GM23338 (cell line): ENCODE measurements at regions not wholly inside any gene's neighbourhood (a gene's known extent, or its start where the extent isn't known, plus 50 kb on each side); places are given as distances from the start of the nearest gene placed in this dataset.
"Not testable (repeated sequence)": the region's sequence is repeated elsewhere in the genome, so short reads cannot be mapped to it uniquely, and the experiment has no call there.

Experiments
- ATAC-seq: fragments of 200-7000 bp; cut with Tn5 transposase; 3 replicates; pipeline ENCODE4 v1.9.1; 2020
- DNase-seq: peaks from one replicate; pipeline ENCODE4 v3.0.0-alpha.2; 2015; ENCODE audit warnings: low spot score
- H2AFZ ChIP-seq: fragments of 200-600 bp; sonication (generic); 2 replicates; pipeline ENCODE4 v1.8.0; 2016; ENCODE audit warnings: antibody characterized with exemption, mild to moderate bottlenecking, moderate library complexity
- H3F3A ChIP-seq: fragments of 200-600 bp; sonication (generic); replicated peaks from 2 replicates; pipeline ENCODE4 v1.8.0; 2017; ENCODE audit warnings: antibody characterized with exemption, mixed run types, low read depth
- H3K27ac ChIP-seq: fragments of 200-600 bp; sonication (generic); 2 replicates; pipeline ENCODE4 v1.6.1; 2016; ENCODE audit warnings: low read depth
- H3K27me3 ChIP-seq: fragments of 200-600 bp; sonication (generic); 2 replicates; pipeline ENCODE4 v1.8.0; 2016; ENCODE audit warnings: mild to moderate bottlenecking, mixed run types, moderate library complexity; ENCODE audit not compliant: insufficient read depth
- H3K36me3 ChIP-seq: fragments of 200-600 bp; sonication (generic); 2 replicates; pipeline ENCODE4 v1.8.0; 2016; ENCODE audit warnings: mild to moderate bottlenecking; ENCODE audit not compliant: insufficient read depth
- H3K4me1 ChIP-seq: fragments of 200-600 bp; sonication (generic); 2 replicates; pipeline ENCODE4 v1.8.0; 2016; ENCODE audit warnings: mild to moderate bottlenecking, moderate library complexity; ENCODE audit not compliant: insufficient read depth
- H3K4me2 ChIP-seq: fragments of 200-600 bp; sonication (generic); 2 replicates; pipeline ENCODE4 v1.7.1; 2017; ENCODE audit warnings: mixed run types
- H3K4me3 ChIP-seq: fragments of 200-600 bp; sonication (generic); 2 replicates; pipeline ENCODE4 v1.6.1; 2016; ENCODE audit warnings: mixed run types
- H3K79me2 ChIP-seq: fragments of 200-600 bp; sonication (generic); replicated peaks from 2 replicates; pipeline ENCODE4 v1.8.0; 2017; ENCODE audit warnings: mild to moderate bottlenecking; ENCODE audit not compliant: insufficient read depth
- H3K9me2 ChIP-seq: fragments of 200-600 bp; sonication (generic); 2 replicates; pipeline ENCODE4 v1.8.0; 2017; ENCODE audit not compliant: insufficient read depth
- H4K20me1 ChIP-seq: fragments of 200-600 bp; sonication (generic); replicated peaks from 2 replicates; pipeline ENCODE4 v1.8.0; 2017; ENCODE audit warnings: mild to moderate bottlenecking; ENCODE audit not compliant: insufficient read depth
- H3K27ac Mint-ChIP-seq: 2 replicates; pipeline ENCODE4 v1.8.0; 2020; ENCODE audit warnings: inconsistent platforms, mild to moderate bottlenecking, moderate library complexity, mixed read lengths
- H3K27me3 Mint-ChIP-seq: 3 replicates; pipeline ENCODE4 v1.8.0; 2022; ENCODE audit warnings: low read depth, mild to moderate bottlenecking, moderate library complexity, mixed read lengths, inconsistent platforms; ENCODE audit not compliant: insufficient read depth, poor library complexity
- H3K36me3 Mint-ChIP-seq: 3 replicates; pipeline ENCODE4 v1.8.0; 2021; ENCODE audit warnings: low read depth, mild to moderate bottlenecking, inconsistent platforms, moderate library complexity, mixed read lengths
- H3K4me1 Mint-ChIP-seq: 3 replicates; pipeline ENCODE4 v1.8.0; 2020; ENCODE audit warnings: mild to moderate bottlenecking, inconsistent platforms, mixed read lengths
- H3K4me3 Mint-ChIP-seq: 3 replicates; pipeline ENCODE4 v1.8.0; 2021; ENCODE audit warnings: moderate library complexity, mild to moderate bottlenecking, inconsistent platforms, mixed read lengths
- H3K9me3 Mint-ChIP-seq: 3 replicates; pipeline ENCODE4 v1.8.0; 2020; ENCODE audit warnings: moderate library complexity, mild to moderate bottlenecking, inconsistent platforms, mixed read lengths
- CREB1 ChIP-seq: fragments of 250-450 bp; sonication (Bioruptor Pico); IDR thresholded peaks from 2 replicates; pipeline ENCODE4 v1.5.0; 2020; ENCODE audit warnings: low read depth, mild to moderate bottlenecking, moderate library complexity
- NANOG ChIP-seq: IDR thresholded peaks from 2 replicates; pipeline ENCODE4 v1.6.1; 2016; ENCODE audit warnings: antibody characterized with exemption, borderline replicate concordance
- POLR2AphosphoS5 ChIP-seq: IDR thresholded peaks from 2 replicates; pipeline ENCODE4 v1.6.1; 2016; ENCODE audit warnings: antibody characterized with exemption, low read depth
- STAT1 ChIP-seq: IDR thresholded peaks from one replicate; pipeline ENCODE4 v1.6.1; 2016; ENCODE audit warnings: antibody characterized with exemption; ENCODE audit not compliant: unreplicated experiment
- TF ChIP-seq, protein P1 (sequence below), 2 experiments: fragments of 200-600 bp in 1 of 2; sonication (generic) in 1 of 2; conservative IDR thresholded peaks; 2 replicates each; pipeline versions ENCODE4 v1.5.1 to v1.6.1; 2016 to 2017; ENCODE audit warnings: antibody characterized with exemption in 2 of 2, low read depth in 2 of 2, mild to moderate bottlenecking in 2 of 2, moderate library complexity in 1 of 2
- TF ChIP-seq, protein P2 (sequence below): IDR thresholded peaks from one replicate; pipeline ENCODE4 v1.6.1; 2018; ENCODE audit warnings: antibody characterized with exemption; ENCODE audit not compliant: unreplicated experiment

DNA sequence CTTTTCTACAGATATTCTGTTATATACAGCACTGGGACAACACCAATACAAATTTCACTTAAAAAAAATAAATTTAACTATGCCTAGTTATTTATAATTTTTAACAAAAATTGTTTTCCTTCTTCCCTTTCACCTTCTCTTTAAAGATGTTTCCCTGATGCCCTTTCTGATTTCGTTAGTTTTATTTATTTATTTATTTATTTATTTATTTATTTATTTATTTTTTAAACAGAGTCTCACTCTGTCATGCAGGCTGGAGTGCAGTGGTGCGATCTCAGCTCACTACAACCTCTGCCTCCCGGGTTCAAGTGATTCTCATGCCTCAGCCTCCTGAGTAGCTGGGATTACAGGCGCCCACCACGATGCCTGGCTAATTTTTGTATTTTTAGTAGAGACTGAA is 105.9 kb upstream of the ARMC3 start:
- not testable (repeated sequence) for H3K4me1 Mint-ChIP-seq

DNA sequence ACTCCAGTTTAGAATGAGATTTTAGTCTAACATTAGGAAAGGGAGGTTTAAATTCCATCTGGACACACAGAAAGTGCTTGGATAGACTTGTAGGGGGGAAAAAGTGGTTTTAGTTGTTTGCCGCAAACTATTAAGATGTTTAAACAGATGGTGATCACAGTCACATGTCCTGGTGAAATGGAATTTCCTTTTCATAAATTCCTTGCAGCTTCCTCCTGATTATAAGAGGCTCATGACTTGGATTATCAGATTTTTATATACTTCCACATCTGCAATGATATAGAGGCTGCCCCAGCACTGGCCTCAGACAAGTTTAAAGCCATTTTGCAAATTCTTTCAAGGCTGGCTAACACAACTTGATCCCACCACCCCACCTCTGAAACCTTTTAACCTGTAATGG is 106.4 kb upstream of the ARMC3 start:
- no peak overlapping the region for H2AFZ ChIP-seq
- TF ChIP-seq, protein P1, sequence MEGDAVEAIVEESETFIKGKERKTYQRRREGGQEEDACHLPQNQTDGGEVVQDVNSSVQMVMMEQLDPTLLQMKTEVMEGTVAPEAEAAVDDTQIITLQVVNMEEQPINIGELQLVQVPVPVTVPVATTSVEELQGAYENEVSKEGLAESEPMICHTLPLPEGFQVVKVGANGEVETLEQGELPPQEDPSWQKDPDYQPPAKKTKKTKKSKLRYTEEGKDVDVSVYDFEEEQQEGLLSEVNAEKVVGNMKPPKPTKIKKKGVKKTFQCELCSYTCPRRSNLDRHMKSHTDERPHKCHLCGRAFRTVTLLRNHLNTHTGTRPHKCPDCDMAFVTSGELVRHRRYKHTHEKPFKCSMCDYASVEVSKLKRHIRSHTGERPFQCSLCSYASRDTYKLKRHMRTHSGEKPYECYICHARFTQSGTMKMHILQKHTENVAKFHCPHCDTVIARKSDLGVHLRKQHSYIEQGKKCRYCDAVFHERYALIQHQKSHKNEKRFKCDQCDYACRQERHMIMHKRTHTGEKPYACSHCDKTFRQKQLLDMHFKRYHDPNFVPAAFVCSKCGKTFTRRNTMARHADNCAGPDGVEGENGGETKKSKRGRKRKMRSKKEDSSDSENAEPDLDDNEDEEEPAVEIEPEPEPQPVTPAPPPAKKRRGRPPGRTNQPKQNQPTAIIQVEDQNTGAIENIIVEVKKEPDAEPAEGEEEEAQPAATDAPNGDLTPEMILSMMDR (conservative IDR thresholded peaks at IDR 0.05; ENCODE audit: low read depth in 2 of 2): no peak
- TF ChIP-seq STAT1 (no peak), POLR2AphosphoS5 (no peak), CREB1 (CRISPR knock-in tag) (no peak), NANOG (no peak)
- TF ChIP-seq, protein P2, sequence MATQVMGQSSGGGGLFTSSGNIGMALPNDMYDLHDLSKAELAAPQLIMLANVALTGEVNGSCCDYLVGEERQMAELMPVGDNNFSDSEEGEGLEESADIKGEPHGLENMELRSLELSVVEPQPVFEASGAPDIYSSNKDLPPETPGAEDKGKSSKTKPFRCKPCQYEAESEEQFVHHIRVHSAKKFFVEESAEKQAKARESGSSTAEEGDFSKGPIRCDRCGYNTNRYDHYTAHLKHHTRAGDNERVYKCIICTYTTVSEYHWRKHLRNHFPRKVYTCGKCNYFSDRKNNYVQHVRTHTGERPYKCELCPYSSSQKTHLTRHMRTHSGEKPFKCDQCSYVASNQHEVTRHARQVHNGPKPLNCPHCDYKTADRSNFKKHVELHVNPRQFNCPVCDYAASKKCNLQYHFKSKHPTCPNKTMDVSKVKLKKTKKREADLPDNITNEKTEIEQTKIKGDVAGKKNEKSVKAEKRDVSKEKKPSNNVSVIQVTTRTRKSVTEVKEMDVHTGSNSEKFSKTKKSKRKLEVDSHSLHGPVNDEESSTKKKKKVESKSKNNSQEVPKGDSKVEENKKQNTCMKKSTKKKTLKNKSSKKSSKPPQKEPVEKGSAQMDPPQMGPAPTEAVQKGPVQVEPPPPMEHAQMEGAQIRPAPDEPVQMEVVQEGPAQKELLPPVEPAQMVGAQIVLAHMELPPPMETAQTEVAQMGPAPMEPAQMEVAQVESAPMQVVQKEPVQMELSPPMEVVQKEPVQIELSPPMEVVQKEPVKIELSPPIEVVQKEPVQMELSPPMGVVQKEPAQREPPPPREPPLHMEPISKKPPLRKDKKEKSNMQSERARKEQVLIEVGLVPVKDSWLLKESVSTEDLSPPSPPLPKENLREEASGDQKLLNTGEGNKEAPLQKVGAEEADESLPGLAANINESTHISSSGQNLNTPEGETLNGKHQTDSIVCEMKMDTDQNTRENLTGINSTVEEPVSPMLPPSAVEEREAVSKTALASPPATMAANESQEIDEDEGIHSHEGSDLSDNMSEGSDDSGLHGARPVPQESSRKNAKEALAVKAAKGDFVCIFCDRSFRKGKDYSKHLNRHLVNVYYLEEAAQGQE: no peak
- H4K20me1 ChIP-seq: no peaks in the 10 kb centered on the region
- Mint-ChIP-seq H3K36me3 (no peaks in the 10 kb centered on the region), H3K27me3 (no peaks in the 10 kb centered on the region), H3K9me3 (peaks cover 6% of the 10 kb centered on the region; the same call in 2 of the 3 replicates), H3K27ac (no peak overlapping the region), H3K4me1 (no peaks in the 10 kb centered on the region), H3K4me3 (no peak overlapping the region)
- H3K27me3 ChIP-seq: no peaks in the 10 kb centered on the region
- H3K79me2 ChIP-seq: no peaks in the 10 kb centered on the region
- no peak overlapping the region for H3K27ac ChIP-seq
- H3K9me2 ChIP-seq: peaks cover 3% of the 10 kb centered on the region; the same call in 1 of the 2 replicates
- ATAC-seq (no peak), DNase-seq (no peak)
- H3K4me2 ChIP-seq: no peak overlapping the region
- no peaks in the 10 kb centered on the region; the same call in 1 of the 2 replicates for H3K4me1 ChIP-seq
- no peak overlapping the region for H3K4me3 ChIP-seq
- no peaks in the 10 kb centered on the region for H3F3A ChIP-seq
- no peaks in the 10 kb centered on the region for H3K36me3 ChIP-seq

More for the DNA sequence above, 105.9 kb upstream of the ARMC3 start:
- not testable (repeated sequence) for H2AFZ ChIP-seq, H3K9me3 Mint-ChIP-seq, H3K27me3 Mint-ChIP-seq, H3K79me2 ChIP-seq, H3K27me3 ChIP-seq, H3K36me3 Mint-ChIP-seq, H3K36me3 ChIP-seq, H3K9me2 ChIP-seq, H4K20me1 ChIP-seq, H3K4me3 Mint-ChIP-seq, H3K4me2 ChIP-seq, DNase-seq, H3F3A ChIP-seq, H3K27ac ChIP-seq, ATAC-seq, H3K27ac Mint-ChIP-seq, H3K4me3 ChIP-seq, H3K4me1 ChIP-seq
